SKM-1 (cell line): ENCODE measurements at regions not wholly inside any gene's neighbourhood (a gene's known extent, or its start where the extent isn't known, plus 50 kb on each side); places are given as distances from the start of the nearest gene placed in this dataset.
A peak's percentile ranks its signal among the peaks of the same experiment; 100 is the strongest.

Experiments
- DNase-seq: peaks from one replicate; lab custom pipeline; 2025; ENCODE audit not compliant: unreplicated experiment; lab: John Stamatoyannopoulos, UW

- DNase-seq: no peak
Measured at GRCh38 chr12:77315407-77315806, 250.0 kb upstream of the E2F7 start.

DNA sequence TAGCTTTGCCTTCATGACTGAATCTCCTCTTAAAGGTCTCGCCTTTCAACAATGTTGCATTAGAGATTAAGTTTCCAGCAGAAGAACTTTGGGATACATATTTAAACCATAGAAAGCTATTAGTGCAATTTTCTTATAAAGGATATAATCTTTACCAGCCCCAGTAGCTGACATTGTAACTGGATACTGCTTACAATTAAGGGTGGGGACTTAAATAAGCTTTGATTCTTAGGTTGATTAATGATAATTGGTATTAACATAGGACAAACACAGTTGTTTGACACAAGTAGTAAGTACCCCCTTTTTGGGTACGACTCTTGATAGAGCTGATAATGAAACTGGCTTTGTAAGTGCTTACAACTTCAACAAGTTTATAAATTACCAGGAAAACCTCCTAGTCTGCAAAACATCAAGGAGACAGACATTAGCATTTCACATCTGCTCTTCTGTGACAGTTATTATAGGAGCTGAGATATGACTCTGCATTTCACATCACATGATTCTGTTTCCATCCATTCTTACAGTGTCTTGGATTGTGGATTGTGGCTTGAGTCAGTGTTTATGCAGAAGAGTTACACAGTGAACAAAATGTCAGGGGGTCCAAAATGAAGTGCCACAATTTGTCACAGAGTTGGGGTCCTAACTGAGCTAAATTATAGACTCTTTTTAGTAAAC lies 249.1 kb upstream of the E2F7 start:
- no peak for DNase-seq

- DNase-seq: no peak
Measured at GRCh38 chr12:77308056-77308455, 242.7 kb upstream of the E2F7 start.

- DNase-seq: no peak
Measured at GRCh38 chr12:77300811-77301210, 235.4 kb upstream of the E2F7 start.

- DNase-seq: no peak
Measured at GRCh38 chr12:77299910-77300669, 234.7 kb upstream of the E2F7 start.

DNA sequence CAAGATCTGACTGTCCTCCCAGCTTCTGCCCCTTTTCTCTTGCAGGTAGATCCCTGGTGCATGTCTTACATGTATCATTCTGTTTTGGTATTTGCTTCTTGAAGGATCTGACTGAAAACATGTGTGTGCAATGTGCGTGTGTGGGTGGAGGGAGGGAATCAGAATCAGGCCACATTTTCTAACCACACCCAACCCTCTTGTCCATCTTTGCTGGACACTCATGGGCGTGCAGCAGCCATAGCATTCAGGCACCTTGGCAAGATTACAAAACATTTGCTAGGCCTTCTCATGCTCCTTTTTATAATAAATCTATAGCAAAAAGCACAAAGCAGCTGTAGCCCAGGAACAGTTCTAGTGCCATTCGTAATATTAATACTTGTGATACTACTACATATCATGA lies 233.6 kb upstream of the E2F7 start:
- DNase-seq: no peak

- DNase-seq: no peak
Measured at GRCh38 chr12:77294016-77294415, 228.6 kb upstream of the E2F7 start.

DNA sequence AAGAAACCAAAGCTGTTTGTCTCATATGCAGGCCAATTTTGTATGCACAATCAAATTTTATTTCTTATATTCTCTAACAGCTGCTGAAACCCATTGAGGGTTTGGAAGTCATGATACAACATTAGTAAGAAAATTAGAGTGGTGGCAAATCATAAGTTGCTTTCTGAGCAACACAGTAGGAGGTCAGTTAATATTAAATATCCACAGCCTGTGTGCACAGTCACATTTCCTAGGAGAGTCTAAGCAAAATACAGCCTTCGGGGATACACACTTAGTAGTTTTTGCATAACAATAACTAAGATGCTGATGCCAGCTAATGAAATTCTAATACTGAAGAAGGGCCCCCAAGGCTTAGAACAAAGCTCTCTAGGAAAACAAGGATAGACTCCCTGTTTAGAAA lies 209.6 kb upstream of the E2F7 start:
- DNase-seq: no peak

GRCh38 chr12:77273898-77274297 lies 208.5 kb upstream of the E2F7 start:
- no peak for DNase-seq

- DNase-seq: no peak
Measured at GRCh38 chr12:77256956-77257355, 191.6 kb upstream of the E2F7 start.

DNA sequence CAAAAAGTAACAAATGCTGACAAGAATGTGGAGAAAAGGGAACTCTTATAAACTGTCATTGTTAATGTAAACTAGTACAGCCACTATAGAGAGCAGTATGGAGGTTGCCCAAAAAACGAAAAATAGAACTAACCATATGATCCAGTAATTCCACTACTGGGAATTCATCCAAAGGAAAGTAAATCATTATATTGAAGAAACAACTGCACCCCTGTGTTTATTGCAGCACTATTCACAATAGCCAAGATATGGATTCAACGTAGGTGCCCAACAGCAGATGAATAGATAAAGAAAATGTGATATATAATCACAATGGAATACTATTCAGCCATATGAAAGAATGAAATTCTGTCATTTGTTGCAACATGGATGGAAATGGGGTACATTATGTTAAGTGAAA lies 188.0 kb upstream of the E2F7 start:
- DNase-seq: no peak

- DNase-seq: no peak
Measured at GRCh38 chr12:77251799-77252198, 186.4 kb upstream of the E2F7 start.

DNA sequence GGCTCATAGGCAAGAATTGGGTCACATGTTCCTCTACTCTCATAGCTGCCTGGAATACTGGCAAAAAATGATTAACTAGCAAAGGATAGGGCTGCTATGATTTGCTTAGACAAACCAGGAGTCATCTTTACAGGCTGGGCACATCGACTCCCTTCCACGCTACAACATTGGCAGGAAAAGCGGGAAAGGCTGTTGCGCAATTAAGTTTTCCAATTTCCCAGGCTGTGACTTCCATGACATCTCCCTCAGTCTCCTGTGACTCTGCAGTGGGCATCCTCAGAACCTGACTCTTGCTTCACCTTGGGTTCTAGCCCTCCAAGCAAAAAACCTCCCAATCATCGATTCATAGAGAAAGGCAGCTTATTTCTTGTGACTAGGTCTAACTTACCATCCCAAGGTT lies 184.5 kb upstream of the E2F7 start:
- no peak for DNase-seq

DNA sequence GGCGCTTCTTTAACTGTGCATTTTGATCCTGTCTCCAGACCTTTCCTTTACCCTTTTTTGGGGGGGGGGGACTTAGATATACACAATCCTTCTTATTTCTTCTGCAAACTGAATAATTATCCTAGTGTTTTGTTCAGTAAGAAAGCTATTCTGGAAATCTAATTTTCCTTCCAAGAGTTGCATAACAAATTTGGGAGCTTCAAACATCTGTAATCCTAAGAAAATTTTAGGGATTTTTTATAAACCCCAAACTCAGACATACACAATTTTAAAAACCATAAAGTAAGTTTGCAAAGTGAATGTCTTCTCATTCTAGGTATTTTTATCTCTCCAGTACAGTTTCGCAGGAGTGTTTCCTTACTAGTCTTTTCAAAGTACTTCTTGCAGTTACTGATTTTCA lies 182.7 kb upstream of the E2F7 start:
- DNase-seq: no peak

DNA sequence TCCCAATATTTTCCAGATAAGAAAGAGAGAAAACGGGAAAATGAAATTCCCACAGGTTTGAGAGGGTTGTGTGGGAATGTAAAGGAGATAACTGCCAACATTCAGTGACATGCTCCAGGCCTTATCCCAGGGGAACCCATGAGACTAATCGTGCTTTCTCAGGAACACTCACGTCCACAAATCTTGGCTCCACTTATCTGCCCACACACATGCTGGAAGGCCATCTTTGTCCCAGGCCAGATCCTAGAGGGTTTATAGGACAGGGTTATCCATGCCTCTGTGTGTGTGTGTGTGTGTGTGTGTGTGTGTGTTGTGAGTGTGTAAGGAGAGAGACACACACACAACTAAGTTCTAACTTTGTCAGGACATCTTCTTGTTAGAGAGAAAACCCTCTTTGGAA lies 182.2 kb upstream of the E2F7 start:
- no peak for DNase-seq

DNA sequence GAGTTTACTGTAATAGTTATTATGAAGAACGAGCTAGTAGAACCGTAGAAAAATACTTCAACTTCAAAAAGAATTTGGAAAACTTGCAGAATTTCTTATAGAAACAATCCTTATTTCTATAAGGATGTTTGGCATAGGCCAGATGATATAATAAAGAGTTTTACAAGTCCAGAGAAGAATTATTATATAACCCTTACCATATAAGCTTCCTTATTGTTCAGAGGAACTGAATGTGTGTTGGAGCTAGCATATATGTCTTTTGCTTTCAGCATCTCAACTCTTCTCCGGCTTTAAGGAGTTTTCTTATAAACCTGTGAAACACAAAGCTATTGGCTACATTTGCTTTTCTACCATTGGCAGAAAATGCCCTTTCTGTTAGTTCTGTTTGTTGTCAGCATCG lies 178.0 kb upstream of the E2F7 start:
- DNase-seq: no peak

DNA sequence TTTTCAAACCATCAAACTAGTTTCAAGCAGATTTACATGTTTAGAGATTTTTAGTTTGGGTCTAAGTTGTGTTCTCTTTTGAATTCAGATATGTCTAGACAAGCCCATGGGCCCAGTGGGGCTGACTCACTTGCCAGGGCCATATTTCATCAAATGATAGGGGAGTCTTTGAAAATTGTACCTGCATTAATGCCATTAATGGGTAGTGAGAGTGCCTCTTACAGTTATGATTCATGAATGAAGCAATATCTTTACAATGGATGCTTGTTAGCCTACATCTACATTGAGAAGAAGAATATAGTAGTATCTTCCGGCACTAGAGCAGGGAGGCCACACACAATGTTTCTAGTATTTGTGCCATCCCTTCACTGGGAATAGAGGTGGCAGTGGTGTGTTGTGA lies 174.2 kb upstream of the E2F7 start:
- no peak for DNase-seq

DNA sequence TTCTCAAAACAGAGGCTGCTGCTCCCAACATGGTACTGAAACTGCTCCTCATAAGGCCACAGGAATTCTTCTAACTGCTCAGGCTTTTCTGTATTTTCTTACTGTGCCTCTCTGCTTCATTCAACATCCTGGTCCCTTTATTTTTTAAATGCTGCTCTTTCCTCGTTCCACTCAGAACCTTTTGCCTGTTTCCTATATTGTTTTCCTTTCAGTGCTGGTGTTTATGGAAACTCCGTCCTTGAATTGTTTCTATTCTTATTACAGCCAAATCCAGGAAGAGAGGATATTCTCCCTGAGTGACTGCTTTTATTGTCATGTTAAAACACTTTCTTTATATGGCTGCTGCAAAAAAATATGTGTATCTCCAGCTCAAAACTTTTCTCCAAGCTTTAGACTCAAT lies 173.0 kb upstream of the E2F7 start:
- DNase-seq: no peak

- DNase-seq: no peak
Measured at GRCh38 chr12:77237896-77238295, 172.5 kb upstream of the E2F7 start.

GRCh38 chr12:77236066-77236465 lies 170.7 kb upstream of the E2F7 start:
- DNase-seq: no peak

DNA sequence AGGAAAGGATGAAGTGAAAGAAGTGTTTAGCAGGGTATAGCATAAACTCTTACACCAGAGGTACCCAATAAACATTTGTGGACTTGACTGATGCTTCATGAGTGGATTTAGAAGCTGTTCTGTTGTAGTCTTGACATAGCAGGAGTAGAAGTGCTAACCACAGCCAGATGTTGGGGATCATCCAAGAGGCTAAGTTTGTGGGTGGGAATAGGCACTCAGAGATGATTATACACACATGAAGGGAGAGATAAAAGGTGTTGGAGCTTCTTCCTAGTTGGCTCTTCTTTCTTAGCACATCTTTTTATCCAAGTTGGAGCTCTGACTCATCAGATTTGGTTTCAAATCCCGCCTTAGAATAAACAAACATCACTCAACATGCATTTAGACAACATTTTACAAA lies 166.7 kb upstream of the E2F7 start:
- DNase-seq: no peak

DNA sequence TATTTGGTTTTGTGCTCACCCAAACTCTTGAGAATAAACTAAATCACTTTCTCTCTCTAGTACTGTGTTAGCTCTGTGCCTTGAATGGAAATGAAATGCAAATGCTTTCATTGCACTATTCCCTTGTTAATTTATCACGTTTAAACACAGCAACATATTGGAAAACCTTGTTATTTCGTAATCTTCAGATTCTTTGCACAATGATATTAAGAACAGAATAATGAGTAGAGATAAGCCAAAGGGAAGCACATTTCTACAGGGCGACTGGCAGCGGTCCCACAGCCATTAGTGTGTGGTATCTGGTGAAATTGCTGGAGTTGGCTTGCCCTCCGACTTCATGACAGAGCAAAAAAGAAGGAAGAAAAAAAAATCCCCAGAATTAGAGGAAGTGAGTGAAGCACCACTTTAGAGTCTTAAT lies 166.1 kb upstream of the E2F7 start:
- peak; percentile 4 for DNase-seq
